ENCODE measurements at regions not wholly inside any gene's neighbourhood (a gene's known extent, or its start where the extent isn't known, plus 50 kb on each side); places are given as distances from the start of the nearest gene placed in this dataset.
"Not testable (repeated sequence)": the region's sequence is repeated elsewhere in the genome, so short reads cannot be mapped to it uniquely, and the experiment has no call there.

DNA sequence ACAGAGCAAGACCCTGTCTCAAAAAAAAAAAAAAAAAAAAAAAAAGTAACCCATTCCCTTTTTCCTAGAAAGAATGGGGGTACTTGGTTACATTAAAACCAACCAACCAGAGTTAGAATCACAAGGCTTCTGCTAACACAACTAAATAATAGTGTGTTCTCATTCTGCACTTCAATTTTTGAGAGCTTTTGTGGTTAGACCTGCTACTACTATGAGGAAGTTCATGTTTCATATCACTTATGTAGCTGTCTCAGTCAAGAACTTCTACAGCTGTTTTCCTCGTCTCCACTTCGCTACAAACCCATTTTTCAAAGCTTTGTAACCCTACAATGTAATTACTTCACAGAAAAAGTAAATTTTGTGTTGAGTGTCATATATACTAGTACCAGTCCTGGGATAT is 58.3 kb downstream of the PDHA2 start:
- no peak for DNase-seq

DNA sequence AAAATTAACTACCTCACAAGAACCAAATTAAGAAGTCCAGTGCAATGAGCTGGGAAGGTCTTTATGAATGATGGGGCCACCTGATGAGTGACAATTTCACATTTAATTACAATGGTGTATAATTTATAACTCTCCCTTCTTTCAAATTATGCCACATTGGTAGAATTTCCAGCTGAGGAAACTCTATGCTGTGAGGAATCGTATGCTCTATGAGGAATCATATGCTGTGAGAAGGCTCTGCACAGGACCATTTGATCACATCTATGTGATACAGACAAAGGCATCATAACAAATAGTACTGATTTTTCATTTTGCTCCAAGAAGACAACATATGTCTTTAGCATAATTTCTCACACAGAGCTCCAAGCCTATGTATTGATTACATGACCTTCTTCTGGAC is 69.3 kb downstream of the PDHA2 start:
- DNase-seq: no peak

DNA sequence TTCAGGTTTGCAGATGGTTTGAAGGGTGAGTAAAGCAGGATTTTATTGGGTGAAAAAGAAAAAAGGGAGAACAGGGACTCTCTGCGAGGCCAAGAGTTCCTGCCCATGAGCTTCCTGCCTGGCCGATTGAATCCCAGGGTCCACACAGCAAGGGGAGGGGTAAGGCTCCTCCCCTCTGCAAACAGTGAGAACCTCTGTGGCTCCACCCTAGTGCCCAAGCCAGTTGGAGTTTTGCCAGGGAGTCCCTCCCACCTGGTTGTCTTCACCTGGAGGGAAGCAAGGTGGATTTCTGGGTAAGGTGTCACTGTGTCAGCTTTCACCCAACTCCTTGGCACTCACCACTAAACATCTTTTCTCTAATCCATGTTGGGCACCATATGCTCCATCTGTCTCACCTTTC is 70.9 kb downstream of the PDHA2 start:
- no peak for DNase-seq

DNA sequence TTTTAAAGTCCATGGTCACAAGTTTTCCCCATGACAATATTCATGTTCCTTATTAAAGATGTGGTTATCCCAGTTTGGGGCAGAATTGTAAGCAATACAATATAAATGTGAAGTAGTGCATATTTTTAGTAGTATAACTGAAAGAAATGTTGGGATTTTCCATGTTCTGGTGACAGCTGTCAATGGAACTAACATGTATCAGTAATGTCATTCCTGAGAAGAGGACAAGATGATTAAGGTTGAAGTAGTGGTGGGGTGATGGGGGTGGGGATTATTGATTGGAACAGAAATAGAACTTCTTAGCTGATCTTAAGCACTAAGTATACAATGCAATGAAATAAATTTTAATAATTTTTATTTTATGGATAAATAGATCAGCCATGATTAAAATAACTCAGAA is 81.6 kb downstream of the PDHA2 start:
- DNase-seq: no peak

DNA sequence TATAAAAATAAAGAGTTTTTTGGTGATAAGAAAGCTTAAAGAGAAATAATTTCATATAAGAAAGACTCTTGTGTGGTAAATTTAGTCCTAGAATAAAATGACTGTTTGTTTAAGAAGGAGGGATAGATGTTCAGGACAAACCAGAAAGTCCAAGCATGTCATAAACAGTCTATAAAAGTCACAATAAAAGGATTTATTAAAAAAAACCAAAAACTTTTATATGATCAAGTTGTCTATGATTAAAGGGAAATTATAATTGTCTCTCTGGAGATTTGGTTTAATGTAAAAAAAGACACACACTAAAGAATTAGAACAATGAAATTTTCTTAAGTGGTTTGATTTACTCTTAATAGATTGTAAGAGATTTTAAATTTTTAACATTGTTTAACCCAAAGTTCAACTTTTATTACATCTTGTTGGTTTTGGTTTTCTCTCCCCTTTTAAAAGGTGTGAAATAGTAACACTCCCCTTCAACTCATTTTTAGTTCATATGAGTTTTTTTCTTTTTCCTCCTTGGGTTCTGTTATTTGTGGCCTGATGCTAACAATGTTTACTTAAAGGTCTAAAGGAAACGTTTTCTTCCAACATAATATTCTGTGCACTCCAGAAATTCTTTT is 89.7 kb downstream of the PDHA2 start:
- DNase-seq: no peak

DNA sequence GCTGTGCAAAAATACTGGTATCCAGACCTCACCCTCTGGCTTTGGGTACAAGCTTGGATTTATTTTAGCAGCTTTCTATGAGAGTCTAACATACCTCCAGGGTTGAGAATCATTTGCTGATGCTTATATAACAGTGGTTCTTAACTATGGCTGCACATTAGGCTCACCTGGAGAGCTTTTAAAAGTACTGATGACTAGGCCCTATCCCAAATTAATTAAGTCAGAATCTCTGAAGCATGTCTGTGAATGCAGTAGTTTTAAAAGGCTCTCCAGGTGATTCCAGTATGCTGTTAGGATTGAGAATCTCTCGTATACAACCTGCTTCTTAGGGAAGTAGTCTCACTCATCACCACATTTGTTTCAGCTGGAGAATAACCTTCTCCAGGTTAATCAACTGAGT is 99.2 kb downstream of the PDHA2 start:
- DNase-seq: no peak

DNA sequence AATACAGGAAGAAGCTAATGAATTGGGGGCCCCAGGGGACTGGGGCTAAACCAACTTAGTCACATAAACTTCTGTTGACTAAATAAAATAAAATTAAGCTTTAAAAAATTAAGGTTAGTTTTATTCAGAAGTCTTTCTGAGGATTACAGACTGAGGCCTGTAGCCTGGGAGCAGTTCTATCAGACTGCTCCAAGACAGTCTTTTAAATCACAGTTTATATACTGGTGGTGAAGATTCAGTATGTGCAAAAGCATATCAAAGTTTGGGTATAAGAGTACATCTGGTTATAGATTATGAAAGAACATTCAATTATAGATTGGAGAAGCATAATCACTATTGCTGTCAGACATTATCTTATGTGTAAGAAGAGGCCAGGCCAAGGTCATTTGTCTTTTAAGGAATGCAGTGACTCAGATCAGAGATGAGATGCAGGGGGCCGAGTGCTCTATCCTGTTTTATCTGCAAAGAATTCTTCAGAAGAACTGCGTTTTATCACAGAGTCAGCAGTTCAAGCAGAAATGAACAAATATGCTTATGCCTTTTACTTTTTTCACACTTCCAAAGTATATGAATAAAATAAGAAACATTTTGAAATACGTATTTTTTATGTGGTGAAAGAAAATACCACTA is 109.4 kb downstream of the PDHA2 start:
- no peak for DNase-seq

DNA sequence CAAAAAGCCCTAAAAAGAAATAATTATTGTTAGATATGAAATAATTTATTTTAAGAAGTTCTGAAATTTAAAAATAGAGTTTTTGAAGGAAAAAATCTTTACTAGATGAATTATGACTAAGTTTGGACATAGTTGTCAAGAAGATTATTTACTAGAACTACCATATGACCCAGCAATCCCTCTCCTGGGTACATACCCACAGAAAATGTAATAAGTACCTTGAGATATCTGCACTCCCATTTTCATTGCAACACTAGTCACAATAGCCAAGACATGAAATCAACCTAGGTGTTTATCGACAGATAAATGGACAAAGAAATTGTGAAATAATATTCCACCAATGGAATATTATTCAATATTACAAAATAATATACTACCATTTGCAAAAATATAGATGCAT is 109.9 kb downstream of the PDHA2 start:
- no peak for DNase-seq

DNA sequence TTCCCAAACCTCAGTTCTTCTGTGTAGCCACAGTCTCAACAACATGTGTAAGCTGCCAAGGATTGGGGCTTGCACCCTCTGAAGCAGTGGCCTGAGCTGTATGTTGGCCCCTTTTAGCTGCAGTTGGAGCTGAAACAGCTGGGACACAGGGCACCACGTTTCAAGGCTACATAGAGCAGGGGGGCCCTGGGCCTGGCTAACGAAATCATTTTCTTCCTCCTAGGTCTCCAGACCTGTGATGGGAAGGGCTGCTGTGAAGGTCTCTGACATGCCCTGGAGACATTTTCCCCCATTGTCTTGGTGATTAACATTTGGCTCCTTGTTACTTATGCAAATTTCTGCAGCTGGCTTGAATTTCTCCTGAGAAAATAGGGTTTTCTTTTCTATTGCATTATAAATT is 112.6 kb downstream of the PDHA2 start:
- not testable (repeated sequence) for DNase-seq

DNA sequence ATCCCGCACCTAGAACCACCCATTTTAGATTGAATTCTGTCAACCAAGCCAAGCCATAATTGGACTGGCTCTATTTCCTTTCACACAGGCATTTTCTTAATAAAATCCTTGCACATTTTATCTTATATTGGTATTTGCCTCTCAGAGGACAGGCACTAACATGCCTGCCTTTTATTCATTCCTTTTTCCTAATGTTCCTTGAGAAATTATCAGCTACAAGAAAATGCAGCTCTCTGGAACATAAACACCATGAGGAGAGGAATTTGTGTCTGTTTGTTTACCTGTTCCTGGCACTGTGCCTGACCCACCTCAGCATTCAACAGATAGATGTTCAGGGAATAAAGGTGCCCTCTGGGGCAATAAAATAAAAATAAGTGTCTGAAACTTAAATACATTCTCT is 116.2 kb downstream of the PDHA2 start:
- no peak for DNase-seq

DNA sequence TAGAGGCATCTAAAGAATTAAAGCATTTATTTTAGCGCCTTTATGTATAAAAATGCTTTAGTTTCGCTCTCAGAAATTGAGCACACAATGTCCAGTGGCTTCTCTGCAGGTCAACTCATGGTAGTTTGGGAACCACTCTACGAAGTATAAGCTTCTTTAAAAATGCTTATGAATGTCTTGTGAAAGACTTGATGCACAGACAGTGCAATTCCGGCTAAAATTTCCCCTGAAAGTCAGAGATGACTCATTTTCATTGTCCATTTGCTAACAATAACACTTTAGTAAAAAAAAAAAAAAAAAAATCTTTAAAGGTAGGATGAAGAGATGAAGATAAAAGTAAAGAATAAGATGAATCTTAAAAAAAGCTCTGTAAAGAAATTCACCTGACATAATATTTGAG is 117.2 kb downstream of the PDHA2 start:
- no peak for DNase-seq

DNA sequence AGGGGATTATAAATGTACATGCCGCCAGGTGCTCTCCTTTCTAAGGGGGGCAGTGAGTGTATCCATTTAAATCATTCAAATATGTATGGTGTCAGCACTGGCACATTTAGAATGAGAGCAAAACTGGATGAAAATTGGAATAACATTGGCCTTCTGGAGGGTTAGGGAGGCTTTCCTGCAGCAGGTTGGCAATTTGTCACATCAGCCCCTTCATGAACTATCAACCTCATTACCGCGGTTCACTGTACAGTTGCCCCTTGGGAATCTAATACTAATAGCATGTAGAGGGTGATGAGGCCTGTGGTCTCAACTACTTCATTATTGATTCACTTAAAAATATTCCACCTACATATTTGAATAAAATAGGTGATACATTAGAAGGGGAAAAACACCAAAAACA is 117.9 kb downstream of the PDHA2 start:
- DNase-seq: no peak

DNA sequence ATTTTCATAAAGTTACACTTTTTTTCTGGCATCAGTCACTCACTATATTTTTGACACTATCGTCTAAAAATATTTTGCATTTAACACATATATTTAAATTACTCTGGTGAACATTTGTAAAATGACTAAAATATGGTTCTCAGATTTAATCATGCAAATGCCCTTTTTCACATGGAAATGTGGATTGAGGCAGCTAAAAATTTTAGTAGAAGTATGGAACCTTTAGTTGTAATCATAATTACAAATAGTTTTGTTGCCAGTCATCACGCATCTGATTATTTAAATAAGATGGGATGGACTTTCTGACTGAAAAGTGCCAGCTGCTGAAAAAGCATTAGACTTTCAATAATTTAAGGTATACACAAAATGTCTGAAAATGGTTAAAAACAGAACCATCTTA is 119.3 kb downstream of the PDHA2 start:
- DNase-seq: no peak

DNA sequence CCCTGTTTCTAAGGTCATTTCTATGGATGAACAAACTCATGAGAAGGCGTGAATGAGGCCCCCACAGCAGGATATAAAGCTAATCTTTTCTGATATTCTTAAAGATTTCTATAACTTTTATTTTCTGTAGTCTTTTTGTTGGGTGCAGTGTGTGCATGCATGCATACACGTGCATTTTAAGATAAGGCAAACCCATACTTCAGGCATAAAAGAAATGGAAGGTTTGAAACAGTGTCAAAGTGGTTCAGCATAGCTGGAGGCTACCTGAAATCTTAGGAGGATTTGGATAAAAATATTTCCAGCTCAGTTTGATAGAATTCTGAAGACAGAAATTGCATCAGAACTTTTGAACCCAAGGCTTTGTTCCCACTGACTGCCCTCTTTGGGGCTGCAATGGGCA is 119.7 kb downstream of the PDHA2 start:
- no peak for DNase-seq

DNA sequence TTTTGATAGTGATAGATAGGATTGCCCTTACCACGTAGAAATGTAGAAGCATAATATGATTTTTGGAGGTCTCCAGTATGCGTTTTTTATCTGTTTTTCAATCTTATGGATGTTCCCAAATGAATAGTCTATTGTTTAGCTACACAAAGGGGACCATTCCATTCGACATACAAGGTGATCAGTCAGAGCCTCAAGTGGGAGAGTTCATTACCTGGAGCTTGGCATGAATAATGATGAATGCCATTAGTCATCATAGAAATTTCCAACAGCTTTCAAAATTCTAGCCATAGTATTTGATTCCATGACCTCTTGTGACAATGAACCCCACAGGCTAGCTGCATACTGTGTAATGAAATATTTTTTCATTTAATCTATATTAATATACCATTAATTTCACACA is 123.6 kb downstream of the PDHA2 start:
- DNase-seq: no peak

DNA sequence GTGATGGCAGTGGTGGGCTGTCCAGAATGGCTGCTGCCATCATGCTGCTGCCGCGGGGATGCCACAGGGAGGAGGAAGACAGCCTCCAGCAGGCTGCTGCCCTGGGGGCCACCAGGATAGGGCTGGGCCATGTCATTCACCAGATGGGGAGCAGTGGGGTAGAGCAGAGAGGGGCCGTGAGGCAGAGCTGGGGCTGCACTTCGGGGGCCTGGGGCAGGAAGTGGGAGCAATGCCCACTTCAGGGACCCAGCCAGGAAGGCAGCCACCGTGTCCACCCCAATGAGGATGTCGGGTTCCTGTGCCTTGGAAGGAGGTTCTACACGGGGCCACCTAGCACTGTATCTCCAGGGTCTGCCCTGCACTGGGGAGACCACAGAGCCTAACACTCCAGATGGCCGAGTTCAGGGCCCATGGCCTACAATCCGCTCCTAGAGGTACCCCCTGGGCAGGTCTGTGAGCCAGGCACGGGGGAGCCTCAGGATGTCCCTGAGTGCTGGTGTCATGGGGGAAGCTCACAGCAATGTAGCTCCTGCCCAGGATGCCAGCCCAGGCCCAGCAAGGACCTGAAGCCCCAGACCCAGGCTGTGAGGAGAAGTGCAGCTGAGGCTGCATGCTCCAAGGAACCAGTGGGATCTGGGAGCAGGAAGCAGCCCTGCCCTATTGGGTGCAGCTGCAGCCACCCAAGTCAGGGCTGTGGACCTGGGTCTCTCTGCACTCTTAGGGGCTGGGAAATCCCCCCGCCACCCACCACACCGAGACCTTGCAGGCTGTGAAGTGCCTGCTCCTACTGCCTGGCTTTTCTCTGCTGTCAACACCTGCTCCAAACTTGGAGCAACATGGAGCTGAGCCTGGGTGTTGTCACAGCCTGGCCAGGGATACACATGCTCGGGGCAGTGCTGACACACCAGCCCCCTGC is 140.3 kb downstream of the PDHA2 start:
- DNase-seq: no peak

DNA sequence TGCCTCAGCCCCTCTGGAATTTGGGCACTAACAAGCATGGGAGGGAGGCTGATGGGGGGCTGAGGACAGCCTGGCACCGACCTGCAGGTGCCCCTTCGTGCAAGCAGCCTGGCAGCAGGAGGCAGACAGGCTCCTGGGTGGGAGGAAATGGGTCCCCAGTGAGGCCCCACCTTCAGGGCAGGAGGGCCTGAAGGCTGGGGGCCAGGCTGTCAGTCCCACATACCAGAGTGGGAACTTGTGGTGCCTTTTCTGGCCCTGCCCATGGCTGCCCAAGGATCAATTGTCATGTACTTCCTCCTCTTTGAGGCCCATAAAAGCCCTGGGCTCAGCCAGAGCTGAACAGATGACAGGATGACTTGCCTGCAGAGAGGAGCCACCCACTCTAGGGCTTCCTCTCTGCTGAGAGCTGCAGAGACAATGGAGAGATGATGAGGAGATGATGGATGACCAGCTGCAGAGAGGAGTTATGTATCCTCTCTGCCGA is 141.0 kb downstream of the PDHA2 start:
- no peak for DNase-seq

DNA sequence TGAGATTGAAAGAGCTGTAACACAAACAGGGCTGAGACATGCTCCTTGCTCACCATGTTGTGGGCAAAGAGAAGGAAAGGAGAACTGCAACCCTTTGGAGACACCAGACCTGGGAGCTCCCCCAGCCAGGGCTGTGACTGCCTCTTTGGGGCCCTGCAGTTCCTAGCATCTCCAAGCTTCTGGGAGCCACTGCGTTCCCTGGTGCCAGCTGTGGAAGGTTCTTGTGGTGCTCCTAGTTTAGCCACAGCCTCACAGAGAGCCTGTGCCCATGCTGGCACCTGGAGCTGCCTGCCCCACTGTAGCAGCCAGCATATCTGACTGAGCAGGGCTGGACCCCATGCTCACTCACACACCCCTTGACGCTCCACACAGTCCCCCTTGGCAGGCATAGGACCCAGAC is 141.7 kb downstream of the PDHA2 start:
- no peak for DNase-seq

DNA sequence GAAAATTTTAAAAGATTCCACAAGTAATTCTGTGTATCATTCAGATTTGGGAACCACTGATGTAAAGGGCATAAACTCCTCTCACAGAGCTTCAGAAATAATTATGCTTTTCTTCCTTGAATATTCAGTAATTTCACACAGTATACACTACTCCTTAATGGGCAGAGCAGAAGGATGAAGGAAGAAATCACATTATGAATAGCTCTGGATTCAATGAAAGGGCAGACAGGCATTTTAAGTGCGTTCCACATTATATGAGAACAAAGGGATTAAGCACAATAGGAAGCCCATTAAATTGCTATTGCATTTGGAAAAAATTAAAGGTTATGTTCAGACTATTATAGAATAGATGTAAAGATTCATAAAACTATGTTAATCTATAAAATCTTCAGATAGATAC is 142.6 kb downstream of the PDHA2 start:
- no peak for DNase-seq

DNA sequence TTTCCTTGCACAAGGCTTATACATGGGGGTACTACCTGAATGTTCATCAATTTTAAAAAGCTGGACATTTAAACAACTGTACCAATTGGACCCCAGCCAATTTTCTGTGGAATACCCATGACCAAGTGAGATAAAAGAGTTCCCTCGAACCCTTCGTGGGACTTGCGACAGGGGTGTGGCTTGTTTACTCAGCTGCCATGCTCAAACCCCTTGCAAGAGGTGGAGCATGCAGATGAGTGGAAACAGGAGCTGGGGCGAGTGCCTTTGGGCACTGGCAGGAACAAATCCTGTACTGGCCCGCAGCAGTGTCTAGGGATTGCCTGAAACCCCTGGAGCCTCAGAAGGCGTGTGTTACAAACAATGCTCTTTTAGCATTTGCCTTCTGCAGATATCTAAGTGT is 144.2 kb downstream of the PDHA2 start:
- DNase-seq: no peak

DNA sequence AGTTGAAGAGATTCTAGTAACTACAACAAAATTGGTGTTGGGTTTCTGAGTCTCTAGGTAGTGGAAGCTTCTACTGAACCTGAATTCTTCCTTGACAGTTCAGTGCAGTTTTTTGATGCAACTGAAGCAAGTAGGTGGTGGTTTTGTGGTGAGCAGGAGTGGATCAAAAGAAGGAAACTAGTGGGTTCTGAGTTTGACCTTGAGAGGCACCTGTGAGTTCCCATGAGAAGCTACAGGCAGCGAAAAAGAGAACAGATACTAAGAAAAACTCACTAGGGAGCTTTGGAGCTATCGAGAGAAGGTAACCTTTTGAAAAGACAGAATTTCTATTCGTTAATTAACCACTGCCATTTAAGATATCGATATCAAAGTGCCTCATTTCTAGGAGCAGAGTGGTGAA is 145.2 kb downstream of the PDHA2 start:
- DNase-seq: no peak

DNA sequence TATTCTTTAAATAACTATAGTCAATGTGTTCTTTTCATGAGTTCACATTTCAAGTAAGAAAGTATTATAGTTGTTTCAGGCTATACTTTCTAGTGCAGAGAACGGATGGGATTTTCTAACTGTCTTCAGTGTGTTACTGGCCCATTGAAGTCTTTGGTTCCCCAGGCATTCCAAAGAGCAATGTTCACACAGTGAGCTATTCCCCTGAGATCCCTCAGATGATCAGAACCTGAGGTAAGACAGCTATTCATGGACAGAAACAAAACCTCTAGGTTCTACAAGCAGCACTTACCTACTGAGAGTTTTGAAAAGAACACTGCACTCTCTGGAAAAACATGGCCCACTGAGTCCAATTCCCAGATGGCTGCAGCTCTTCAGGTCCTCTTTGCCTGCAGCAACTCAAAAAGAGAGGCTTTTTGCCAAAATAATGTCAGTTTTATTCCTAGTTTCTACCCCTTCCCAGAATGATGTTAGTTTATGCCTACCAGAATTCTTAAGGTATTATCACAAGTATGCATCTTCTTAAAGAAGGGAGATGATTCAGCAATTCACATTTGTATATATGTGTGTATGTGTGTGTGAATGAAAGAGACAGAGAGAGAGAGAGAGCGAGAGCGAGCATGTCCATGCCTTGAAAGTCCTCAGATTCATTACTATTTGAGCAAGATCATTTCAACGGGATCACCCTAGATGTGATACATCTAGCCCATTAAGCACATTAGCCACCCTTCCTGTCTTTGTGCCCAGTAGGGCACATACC is 146.1 kb downstream of the PDHA2 start:
- DNase-seq: no peak

DNA sequence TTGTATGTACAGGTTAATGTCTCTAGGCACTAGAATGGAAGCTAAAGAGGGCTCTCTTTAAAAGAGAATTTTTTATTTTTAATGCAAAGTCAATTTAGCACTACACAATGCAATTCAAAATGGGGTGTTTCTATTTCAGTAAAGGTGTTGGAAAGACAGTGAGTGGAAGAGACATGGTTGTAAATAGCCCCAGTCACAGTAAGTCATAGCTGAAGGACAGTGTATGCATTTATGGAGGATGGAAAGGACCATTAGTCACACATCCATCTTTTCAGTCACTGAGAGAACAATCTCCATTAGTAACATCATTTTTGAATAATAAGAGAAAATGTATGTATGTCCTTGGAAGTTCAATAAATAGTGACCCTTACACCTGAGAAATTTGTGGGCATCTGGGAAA is 148.0 kb downstream of the PDHA2 start:
- DNase-seq: no peak

Measured in activated CD4-positive, alpha-beta T cell treated with anti-CD3 and anti-CD28 coated beads, Interleukin-2, amount 50 U/mL, for 16 hours (primary cell).